HuH-7 (cell line): ENCODE measurements at regions not wholly inside any gene's neighbourhood (a gene's known extent, or its start where the extent isn't known, plus 50 kb on each side); places are given as distances from the start of the nearest gene placed in this dataset.

Experiments
- DNase-seq: peaks from one replicate; pipeline ENCODE4 v3.0.0; 2011; ENCODE audit warnings: low spot score

GRCh38 chr11:15379483-15379882 is 264.8 kb downstream of the INSC start:
- no peak for DNase-seq

DNA sequence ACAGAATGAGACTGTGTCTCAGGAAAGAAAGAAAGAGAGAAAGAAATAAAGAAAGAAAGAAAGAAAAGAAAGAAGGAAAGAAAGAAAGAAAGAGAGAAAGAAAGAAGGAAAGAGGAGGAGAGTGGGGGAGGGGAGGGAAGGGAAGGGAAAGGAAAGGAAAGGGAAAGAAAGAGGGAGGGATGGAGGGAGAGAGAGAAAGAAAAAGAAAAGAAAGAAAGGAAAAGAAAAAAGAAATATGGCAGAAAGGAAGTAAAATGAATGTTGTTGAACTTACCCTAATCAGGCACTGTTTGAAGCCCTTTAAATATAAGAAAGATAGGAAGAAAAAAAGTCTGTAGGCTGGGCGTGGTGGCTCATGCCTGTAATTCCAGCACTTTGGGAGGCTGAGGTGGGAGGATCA is 276.1 kb downstream of the INSC start:
- DNase-seq, result no peak

DNA sequence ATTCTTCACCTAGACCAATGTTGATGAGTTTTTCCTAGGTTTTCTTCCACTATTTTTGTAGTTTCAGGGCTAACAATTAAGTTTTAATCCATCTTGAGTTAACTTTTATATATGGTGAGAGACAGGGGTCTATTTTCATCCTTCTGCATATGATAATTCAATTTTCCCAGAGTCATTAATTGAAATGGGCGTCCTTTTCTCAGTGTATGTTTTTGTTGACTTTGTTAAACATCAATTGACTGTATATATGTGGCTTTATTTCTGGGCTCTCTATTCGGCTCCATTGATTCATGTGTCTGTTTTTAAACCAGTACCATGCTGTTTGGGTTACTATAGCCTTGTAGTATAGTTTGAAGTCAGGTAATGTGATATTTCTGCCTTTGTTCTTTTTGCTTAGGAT is 282.1 kb downstream of the INSC start:
- DNase-seq, result no peak

DNA sequence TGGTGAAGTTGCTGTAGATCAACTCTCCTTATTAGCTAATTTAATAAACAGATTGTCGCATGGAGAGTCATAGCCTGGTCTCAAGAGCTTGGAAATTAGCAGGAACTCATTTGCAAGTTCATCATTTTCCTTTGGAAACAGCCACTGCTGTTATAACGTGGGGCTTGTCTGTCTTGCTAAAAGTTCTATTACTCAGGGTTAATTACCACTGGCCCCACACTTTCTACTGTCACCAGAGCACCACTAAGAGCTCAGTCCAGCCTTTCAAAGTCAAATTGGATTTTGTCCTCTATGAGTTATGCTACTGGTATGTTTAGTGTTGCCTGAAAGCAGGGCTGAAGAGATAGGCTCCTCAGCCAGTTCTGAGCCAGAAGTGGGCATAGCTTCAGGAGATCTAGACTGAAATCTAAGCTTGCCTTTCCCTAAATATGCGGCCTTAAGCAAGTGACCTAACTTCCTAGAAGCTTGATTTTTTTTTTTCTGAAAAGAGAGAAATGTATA is 292.2 kb downstream of the INSC start:
- no peak for DNase-seq

GRCh38 chr11:15412054-15412453 is 297.3 kb downstream of the INSC start:
- no peak for DNase-seq

DNA sequence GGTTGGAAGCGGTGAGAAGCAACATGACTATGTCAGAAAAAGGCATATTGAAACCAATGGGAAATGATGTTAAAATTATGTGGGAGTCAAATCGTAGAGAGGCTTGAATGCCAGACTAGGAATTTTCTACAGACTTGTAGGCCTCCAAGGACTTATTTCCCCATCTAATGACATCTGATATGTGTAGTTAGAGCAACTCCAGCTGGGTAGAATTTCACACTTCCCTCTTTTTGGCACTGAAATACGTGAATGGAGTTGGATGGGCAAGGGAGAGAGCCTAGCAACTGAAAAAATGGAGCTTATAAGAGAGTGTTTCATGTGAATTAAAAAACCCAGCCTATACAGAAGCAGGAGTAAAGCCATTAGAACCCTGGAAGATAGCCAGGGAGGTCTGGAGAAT is 304.2 kb downstream of the INSC start:
- no peak for DNase-seq

DNA sequence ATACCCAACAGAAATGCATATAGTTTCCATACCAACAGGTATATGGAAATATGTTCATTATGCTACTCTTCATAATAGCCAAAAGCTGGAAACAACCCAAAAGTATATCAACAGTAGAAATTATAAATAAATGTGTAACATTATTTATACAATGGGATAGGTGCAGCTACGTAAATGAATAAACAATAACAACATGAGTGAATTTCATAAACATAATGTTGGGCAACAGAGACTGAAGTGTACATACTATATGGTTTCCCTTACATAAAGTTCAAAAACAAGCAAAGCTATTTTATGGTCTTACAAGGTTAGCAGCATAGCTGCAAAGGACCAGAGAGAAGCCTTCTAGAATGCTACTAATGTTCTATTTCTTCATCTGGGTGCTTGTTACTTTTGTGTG is 305.0 kb downstream of the INSC start:
- no peak for DNase-seq

- no peak for DNase-seq
These were observed 315.7 kb downstream of the INSC start for GRCh38 chr11:15430381-15430780.

- DNase-seq, result no peak
These were observed 319.8 kb downstream of the INSC start for GRCh38 chr11:15434529-15434928.

GRCh38 chr11:15446315-15446714 is 331.6 kb downstream of the INSC start:
- no peak for DNase-seq

GRCh38 chr11:15446929-15447328 is 332.2 kb downstream of the INSC start:
- no peak for DNase-seq

GRCh38 chr11:15451713-15452112 is 337.0 kb downstream of the INSC start:
- DNase-seq, result no peak

DNA sequence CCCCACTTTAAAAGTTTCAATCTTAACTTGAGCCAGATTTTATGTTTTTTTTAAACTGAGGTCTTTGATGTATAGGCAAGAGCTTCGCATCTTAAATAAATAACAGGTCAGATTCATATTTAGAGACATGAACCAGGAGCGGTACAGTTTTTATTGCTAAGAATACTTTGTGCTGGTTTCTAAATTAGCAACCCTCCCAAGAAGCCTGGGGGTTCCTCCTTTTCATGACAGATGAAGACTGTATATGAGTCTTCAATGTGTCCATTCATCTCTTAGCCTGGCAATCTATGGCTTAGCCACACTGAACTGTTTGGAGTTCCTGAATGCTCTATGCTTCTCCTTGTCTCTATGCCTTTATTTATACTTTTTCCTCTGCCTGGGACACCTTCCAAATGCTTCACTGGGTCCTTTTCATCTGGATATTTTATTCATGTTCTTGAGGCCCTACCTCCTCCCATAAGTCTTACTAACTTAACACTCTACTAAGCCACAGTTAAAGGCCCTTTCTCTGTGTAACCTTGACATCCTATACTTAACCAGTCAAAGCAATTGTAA is 338.6 kb downstream of the INSC start:
- DNase-seq, result no peak

- DNase-seq, result no peak
These were observed 353.7 kb downstream of the INSC start for GRCh38 chr11:15468466-15468865.

DNA sequence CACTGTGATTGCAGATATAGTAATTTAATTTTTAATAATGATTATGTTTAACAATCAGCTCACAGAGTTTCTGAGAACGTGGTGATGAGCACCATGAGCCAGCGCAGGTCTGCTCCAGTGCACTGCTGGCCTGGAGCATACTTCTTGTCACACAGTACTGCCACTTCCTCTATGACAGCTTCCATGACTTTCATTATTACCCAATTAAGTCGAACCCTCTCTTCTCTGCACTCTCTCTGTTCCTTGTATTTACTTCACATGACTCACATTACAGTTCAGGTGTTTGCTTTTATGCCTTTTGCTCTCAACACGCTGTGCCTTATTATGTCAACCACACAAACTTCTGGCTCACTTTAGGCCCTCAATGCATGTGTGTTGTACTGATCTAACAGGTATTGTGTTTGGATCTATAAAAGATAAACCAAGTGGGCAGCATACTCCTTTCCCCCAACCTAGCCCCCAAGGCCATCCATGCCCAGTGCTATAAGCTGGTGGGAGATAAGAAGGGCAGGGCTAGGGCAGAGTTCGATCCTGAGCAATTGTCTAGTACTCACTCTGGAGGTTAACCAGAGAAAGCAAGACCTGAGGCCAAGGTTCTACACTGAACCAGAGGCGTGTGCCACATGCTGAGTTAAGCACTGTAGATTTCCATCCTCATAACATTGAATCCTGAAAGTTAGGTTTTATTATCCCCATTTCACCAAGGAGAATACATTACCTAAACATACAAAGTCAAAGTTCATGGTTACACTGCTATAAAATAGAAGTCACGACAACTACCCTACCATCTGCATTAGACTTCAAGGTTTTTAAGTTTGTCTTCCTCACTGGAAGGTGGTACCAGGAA is 356.5 kb downstream of the INSC start:
- no peak for DNase-seq

- no peak for DNase-seq
These were observed 357.4 kb downstream of the INSC start for GRCh38 chr11:15471895-15472799.

DNA sequence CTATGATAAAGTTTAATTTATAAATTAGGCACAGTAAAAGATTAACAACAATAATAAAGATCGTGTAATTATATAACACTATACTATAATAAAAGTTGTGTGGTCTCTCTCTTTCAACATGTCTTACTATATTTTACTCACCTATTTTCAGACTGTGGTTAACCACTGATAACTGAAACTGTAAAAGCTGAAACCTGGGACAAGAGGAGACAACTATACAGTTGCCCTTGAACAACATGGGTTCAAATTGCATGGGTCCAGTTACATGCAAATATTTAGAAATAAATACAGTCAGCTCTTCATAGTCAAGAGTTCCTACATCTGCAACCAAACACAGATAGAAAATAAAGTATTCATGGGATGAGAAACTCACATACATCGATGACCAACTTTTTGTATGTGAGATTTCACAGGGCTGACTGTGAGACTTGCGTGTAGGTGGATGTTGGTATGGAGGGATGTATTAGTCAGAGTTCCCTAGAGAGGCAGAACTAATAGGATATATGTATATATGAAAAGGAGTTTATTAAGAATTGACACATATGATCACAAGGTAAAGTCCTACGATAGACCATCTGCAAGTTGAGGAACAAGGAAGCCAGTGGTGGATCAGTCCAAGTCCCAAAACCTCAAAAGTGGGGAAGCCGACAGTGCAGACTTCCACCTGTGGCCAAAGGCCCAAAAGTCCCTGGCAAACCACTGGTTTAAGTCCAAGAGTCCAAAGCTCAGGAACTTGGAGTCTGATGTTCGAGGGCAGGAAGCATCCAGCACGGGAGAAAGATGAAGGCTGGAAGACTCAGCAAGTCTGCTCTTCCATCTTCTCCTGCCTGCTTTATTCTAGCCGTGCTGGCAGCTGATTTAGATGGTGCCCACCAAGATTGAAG is 359.5 kb downstream of the INSC start:
- no peak for DNase-seq

DNA sequence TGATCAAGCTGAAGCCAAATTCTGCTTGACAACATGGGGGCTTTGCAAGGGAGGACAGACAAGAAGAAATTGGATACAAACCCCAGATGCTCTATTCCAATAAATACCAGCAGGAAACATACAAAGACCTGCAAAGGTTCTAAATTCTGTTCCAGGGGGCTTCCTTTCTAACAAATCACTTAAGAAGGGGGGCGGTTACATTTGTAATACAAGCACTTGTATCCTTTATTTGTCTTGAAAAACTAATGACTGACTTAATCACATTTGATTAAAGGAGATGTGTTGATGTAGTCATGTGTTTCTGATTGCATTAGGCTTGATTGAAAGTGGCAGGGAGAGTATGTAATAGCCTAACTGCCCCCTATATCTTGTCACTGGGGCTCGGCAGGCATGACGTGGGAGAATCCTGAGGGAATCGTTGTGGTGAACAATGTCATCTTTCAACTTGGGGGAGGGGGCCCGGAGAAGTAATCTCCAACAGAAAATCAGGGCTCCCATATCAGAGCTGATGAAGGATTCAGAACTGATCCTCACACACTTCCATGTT is 361.7 kb downstream of the INSC start:
- no peak for DNase-seq

GRCh38 chr11:15481871-15482270 is 367.1 kb downstream of the INSC start:
- DNase-seq, result no peak

- no peak for DNase-seq
These were observed 368.5 kb downstream of the INSC start for GRCh38 chr11:15483205-15483604.

DNA sequence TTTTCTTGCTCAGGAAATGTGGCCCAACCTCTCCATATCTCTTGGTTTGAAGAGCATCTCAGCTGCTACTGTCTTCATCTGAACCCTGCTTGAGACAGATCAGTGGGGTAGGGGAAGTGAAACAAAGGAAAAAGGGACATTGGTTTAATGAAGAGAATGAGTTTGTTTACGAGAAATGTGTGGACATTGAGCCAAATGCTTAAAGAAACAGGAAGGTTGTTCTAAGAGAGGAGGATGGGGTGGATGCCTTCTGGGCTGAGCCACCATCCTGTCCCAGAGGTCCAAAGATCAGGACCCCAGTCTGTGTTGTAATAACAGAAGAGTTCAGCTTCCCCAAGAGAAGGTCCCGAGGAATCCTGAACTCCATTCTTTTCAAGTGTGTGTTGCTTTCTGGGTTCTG is 369.7 kb downstream of the INSC start:
- no peak for DNase-seq
